ENCODE measurements at regions not wholly inside any gene's neighbourhood (a gene's known extent, or its start where the extent isn't known, plus 50 kb on each side); places are given as distances from the start of the nearest gene placed in this dataset.

- no peaks in the 10 kb centered on the region for H3K4me1 ChIP-seq (ENCODE audit: control insufficient read depth, insufficient read depth, low read length)
- TF ChIP-seq CTCF (IDR thresholded peaks at IDR 0.05) = no peak
- H3K9me3 ChIP-seq (ENCODE audit: control insufficient read depth, insufficient read depth, low read length) = peaks cover 3% of the 10 kb centered on the region
- Mint-ChIP-seq H3K36me3 (no peaks in the 10 kb centered on the region), H3K4me3 (no peak overlapping the region), H3K27me3 (ENCODE audit: low read depth in 2 of 2) (no peaks in the 10 kb centered on the region), H3K27ac (no peak overlapping the region), H3K9me3 (peaks cover 11 to 12% of the 10 kb centered on the region in 2 donors), H3K4me1 (no peaks in the 10 kb centered on the region)
- H3K27me3 ChIP-seq (ENCODE audit: control insufficient read depth, insufficient read depth, low read length) = no peaks in the 10 kb centered on the region
- intact Hi-C loops (cut with micrococcal nuclease) = no loop called here
- H3K27ac ChIP-seq (ENCODE audit: low read length) = no peak overlapping the region
- no peak overlapping the region for H3K4me3 ChIP-seq (ENCODE audit: low read length)
- no peaks in the 10 kb centered on the region for H3K36me3 ChIP-seq (ENCODE audit: control insufficient read depth, insufficient read depth, low read length)
- ATAC-seq (no peak), DNase-seq (no peak)
Observed at GRCh38 chr5:117380316-117380715, 805.7 kb upstream of the SEMA6A start.

GRCh38 chr5:117379521-117379920 is 804.9 kb upstream of the SEMA6A start:
- no peak for TF ChIP-seq CTCF (IDR thresholded peaks at IDR 0.05)
- H3K36me3 Mint-ChIP-seq = no peaks in the 10 kb centered on the region
- Histone ChIP-seq H3K4me3 (ENCODE audit: low read length) (no peak overlapping the region), H3K27ac (ENCODE audit: low read length) (no peak overlapping the region), H3K4me1 (ENCODE audit: control insufficient read depth, insufficient read depth, low read length) (no peaks in the 10 kb centered on the region), H3K36me3 (ENCODE audit: control insufficient read depth, insufficient read depth, low read length) (no peaks in the 10 kb centered on the region), H3K9me3 (ENCODE audit: control insufficient read depth, insufficient read depth, low read length) (peaks cover 3% of the 10 kb centered on the region), H3K27me3 (ENCODE audit: control insufficient read depth, insufficient read depth, low read length) (no peaks in the 10 kb centered on the region)
- no peaks in the 10 kb centered on the region for H3K4me1 Mint-ChIP-seq
- DNase-seq (no peak), ATAC-seq (no peak)
- no peak overlapping the region for H3K4me3 Mint-ChIP-seq
- intact Hi-C loops (cut with micrococcal nuclease) = no loop called here
- H3K27me3 Mint-ChIP-seq (ENCODE audit: low read depth in 2 of 2) = no peaks in the 10 kb centered on the region
- no peak overlapping the region for H3K27ac Mint-ChIP-seq
- 85% methylated on average over 2 of the region's 3 CpGs for WGBS (ENCODE audit: insufficient coverage)
- peaks cover 13 to 14% of the 10 kb centered on the region in 2 donors for H3K9me3 Mint-ChIP-seq

GRCh38 chr5:117376748-117377147 is 802.1 kb upstream of the SEMA6A start:
- H3K27ac Mint-ChIP-seq = no peak overlapping the region
- no peak overlapping the region for H3K4me3 Mint-ChIP-seq
- H3K27me3 Mint-ChIP-seq (ENCODE audit: low read depth in 2 of 2) = no peaks in the 10 kb centered on the region
- H3K4me3 ChIP-seq (ENCODE audit: low read length) = no peak overlapping the region
- H3K36me3 Mint-ChIP-seq = no peaks in the 10 kb centered on the region
- no peak for TF ChIP-seq CTCF (IDR thresholded peaks at IDR 0.05)
- peaks cover 3% of the 10 kb centered on the region for H3K9me3 ChIP-seq (ENCODE audit: control insufficient read depth, insufficient read depth, low read length)
- DNase-seq (no peak), ATAC-seq (no peak)
- no peaks in the 10 kb centered on the region for H3K27me3 ChIP-seq (ENCODE audit: control insufficient read depth, insufficient read depth, low read length)
- no peaks in the 10 kb centered on the region for H3K4me1 Mint-ChIP-seq
- 56% methylated on average over 2 of the region's 2 CpGs for WGBS (ENCODE audit: insufficient coverage)
- intact Hi-C loops (cut with micrococcal nuclease) = no loop called here
- H3K9me3 Mint-ChIP-seq = peaks cover 12 to 20% of the 10 kb centered on the region in 2 donors
- H3K27ac ChIP-seq (ENCODE audit: low read length) = no peak overlapping the region
- H3K36me3 ChIP-seq (ENCODE audit: control insufficient read depth, insufficient read depth, low read length) = no peaks in the 10 kb centered on the region
- H3K4me1 ChIP-seq (ENCODE audit: control insufficient read depth, insufficient read depth, low read length) = no peaks in the 10 kb centered on the region

- no peak for TF ChIP-seq CTCF (IDR thresholded peaks at IDR 0.05)
- Mint-ChIP-seq H3K27me3 (ENCODE audit: low read depth in 2 of 2) (no peaks in the 10 kb centered on the region), H3K4me3 (no peak overlapping the region), H3K4me1 (no peaks in the 10 kb centered on the region), H3K36me3 (no peaks in the 10 kb centered on the region), H3K9me3 (peaks cover 6 to 8% of the 10 kb centered on the region in 2 donors), H3K27ac (no peak overlapping the region)
- DNase-seq (no peak), ATAC-seq (no peak)
- Histone ChIP-seq H3K4me1 (ENCODE audit: control insufficient read depth, insufficient read depth, low read length) (no peaks in the 10 kb centered on the region), H3K9me3 (ENCODE audit: control insufficient read depth, insufficient read depth, low read length) (no peaks in the 10 kb centered on the region), H3K36me3 (ENCODE audit: control insufficient read depth, insufficient read depth, low read length) (no peaks in the 10 kb centered on the region), H3K27ac (ENCODE audit: low read length) (no peak overlapping the region), H3K27me3 (ENCODE audit: control insufficient read depth, insufficient read depth, low read length) (no peaks in the 10 kb centered on the region), H3K4me3 (ENCODE audit: low read length) (no peak overlapping the region)
- intact Hi-C loops (cut with micrococcal nuclease) = no loop called here
Observed at GRCh38 chr5:117359895-117360294, 785.3 kb upstream of the SEMA6A start.
